HG02588 (cell line): ENCODE measurements at regions not wholly inside any gene's neighbourhood (a gene's known extent, or its start where the extent isn't known, plus 50 kb on each side); places are given as distances from the start of the nearest gene placed in this dataset.
A peak's percentile ranks its signal among the peaks of the same experiment; 100 is the strongest.

Source experiments
- ATAC-seq: cut with Tn5 transposase; IDR thresholded peaks from one replicate; pipeline ENCODE4 v1.9.1; 2021; ENCODE audit warnings: mild to moderate bottlenecking, moderate library complexity; ENCODE audit not compliant: unreplicated experiment

DNA sequence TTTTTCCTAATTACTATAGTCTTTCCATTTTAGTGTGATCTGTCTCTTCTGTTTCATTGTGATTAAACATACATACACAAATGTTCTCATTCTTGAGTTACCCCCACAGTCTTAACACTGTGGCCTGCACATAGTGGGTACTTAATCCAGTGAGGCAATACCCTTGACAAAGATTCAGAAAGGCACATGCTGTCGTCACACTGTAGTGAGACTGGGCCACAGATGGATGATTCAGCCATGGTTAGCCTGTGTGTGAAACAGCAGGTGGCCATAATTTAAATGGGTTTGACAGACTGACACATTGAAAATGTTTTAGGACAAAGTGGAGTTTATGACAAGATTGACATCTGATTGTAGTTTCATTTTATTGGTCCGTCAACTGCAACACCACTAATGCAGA lies 313.1 kb downstream of the C11orf87 start:
- no peak for ATAC-seq

GRCh38 chr11:109739379-109739778 lies 317.4 kb downstream of the C11orf87 start:
- ATAC-seq, result no peak

- no peak for ATAC-seq
These were observed 324.1 kb downstream of the C11orf87 start for GRCh38 chr11:109745996-109746625.

DNA sequence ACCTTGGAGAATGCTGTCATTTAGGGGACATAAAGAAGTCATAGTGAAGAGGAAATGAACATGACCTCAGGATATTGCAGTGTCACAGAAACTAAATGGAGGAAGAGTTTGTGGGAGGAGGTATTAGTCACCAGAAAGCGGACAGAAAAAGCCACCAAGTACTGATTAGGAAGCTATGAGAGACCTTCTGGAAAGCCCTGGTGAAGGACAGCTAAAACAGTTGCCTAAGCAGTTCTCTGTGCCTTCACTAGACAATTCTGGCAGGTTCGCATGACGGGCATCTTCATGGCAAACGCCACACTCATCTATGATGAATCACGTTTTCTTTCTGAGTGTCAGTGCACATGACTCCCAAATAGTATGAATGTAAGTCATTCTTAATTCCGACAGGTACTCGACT lies 325.8 kb downstream of the C11orf87 start:
- ATAC-seq, result no peak

- no peak for ATAC-seq
These were observed 327.5 kb downstream of the C11orf87 start for GRCh38 chr11:109749476-109749875.

GRCh38 chr11:109750964-109751363 lies 329.0 kb downstream of the C11orf87 start:
- no peak for ATAC-seq

DNA sequence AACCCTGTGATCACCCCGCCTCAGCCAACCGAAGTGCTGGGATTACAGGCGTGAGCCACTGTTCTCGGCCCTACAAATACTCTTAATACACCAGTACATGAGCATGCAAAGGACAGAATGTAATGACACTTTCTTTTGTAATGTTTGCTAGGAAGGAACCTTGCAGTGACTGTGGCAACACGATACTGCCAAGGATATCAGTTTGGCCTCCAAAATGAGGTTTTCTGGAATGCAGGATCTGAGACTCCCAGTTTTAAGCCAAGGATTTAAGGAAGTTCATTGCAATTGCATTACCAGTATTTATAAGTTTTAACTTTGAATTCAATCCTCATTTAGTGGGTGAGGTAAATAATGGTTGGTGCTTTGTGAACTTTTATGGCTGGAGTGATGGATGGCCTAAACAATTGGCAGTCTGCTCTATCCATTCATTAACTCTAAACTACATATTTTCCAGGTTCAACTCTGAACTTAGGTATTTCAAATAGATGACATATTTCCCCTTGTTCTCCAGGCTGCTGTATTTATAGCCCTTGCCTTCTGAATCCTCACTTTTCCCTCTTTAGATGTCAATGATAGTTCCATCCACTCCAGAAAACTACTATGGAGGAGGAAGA lies 330.3 kb downstream of the C11orf87 start:
- no peak for ATAC-seq

GRCh38 chr11:109756521-109756920 lies 334.5 kb downstream of the C11orf87 start:
- ATAC-seq, result no peak

GRCh38 chr11:109756951-109757350 lies 335.0 kb downstream of the C11orf87 start:
- ATAC-seq, result no peak

DNA sequence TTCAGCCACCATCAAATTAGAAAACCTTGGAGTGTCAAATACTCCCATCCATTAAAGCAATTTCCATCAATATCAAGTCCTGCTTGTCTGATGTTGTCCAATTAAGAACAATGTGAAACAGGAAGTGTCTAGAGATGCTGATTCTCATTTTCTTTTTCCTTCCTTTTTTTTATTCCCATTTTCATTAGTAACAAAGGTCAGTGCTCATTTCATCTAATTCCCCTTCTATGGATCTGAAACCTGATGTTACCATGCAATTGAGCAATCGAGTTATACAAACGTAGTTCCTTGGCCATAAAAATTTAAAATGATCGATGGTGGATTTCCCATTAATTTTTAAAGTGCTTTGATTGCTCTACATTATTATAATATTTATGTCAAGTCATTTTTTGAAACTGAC lies 330.6 kb upstream of the ZC3H12C start:
- ATAC-seq, result no peak

DNA sequence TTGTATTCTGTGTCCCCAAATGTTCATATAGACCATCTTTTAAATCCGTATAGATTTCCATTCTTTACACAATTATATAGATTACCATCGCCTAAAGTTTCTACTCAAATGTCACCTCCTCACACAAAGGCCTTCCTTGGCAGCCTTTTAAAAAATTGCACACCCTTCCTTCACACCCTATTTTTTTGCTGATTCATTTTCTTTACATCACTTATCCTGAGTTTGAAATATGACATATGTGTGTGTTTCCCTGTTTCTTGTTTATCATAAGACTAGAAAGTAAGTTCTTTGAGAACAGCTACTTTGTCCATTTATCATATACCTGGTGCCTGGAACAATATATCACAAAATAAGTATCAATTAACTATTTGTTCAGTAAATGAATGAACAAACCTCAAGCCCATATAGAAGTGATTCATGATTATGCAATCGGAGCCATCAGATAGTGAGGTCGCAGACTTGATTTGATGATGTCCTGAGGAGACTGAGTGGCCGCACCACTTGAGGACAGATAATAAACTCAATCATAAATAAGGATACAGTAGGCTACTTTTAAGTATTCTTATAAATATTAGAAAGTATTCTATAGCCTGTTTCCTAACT lies 327.4 kb upstream of the ZC3H12C start:
- ATAC-seq, result no peak

DNA sequence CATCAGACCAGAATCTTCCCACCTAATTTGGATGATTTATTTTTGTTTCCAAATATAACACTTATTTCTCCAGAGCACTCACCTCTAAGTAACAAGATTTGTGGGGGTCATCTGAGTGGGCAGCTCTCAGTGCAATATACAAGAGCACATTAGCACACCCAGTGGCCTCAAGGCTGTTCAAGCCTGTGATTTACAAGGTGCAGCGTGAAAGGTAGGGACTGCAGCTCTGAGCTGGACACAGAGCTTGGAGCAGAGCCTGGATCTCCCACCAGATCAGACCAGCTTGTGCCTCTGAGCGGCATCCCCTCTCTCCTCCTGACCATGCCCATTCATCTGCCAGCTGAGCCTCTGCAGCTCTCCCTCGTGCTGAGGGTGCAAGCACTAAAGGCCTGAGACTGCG lies 323.3 kb upstream of the ZC3H12C start:
- ATAC-seq, result no peak

- ATAC-seq, result no peak
These were observed 322.9 kb upstream of the ZC3H12C start for GRCh38 chr11:109770323-109770722.

- ATAC-seq, result no peak
These were observed 320.3 kb upstream of the ZC3H12C start for GRCh38 chr11:109772892-109773291.

DNA sequence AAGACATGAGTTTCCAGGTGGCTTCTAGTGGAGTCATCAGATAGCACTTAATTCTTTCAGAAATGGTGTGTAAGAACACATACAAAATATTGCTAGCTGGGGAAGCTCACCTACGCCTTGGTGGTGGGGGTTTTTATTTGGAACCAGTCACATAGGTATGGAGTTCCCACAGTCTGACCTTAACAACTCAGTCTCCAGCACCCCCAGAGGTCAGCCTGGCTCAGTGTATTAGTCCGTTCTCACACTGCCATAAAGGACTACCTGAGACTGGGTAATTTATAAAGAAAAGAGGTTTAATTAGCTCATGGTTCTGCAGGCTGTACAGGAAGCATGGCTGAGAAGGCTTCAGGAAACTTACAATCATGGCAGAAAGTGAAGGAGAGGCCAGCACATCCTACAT lies 317.5 kb upstream of the ZC3H12C start:
- ATAC-seq, result no peak

DNA sequence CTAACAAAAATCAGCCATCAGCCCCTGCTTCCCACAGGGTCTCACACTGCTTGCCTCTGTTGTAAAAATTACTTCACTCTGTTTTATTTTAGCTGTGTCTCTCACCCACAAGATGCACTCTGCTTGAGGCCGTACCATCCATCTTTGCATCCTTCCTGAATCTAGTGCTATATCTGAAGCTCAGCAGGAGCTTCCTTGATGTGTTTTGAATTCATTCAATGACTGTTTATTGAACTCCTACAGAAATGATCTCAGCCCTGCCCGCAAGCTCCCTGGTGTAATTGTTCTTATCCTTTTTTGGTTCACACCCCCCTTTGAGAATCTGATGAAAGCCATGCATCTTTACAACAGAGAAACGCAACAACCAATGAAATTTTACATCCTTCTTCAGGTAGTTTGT lies 310.2 kb upstream of the ZC3H12C start:
- no peak for ATAC-seq

- ATAC-seq, result peak; percentile 94
These were observed 309.4 kb upstream of the ZC3H12C start for GRCh38 chr11:109783840-109784239.

- no peak for ATAC-seq
These were observed 308.7 kb upstream of the ZC3H12C start for GRCh38 chr11:109784536-109784935.

DNA sequence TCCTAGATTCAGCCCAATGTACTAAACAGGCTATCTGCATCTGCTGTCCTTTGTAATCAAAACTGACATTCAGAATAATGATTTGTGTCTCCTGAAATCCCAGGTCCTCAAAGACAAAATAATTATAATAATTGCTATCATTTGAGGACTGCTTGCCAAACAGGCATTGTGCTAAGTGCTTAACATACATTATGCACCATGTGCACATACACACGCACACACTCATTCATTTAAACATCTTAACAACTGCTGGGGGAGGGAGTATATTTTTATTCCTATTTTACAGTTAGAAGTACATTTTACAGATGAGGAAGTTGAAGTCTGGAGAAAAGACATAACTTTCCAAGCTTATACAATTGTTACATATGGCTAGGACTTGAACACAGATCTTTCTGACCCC lies 308.0 kb upstream of the ZC3H12C start:
- no peak for ATAC-seq

DNA sequence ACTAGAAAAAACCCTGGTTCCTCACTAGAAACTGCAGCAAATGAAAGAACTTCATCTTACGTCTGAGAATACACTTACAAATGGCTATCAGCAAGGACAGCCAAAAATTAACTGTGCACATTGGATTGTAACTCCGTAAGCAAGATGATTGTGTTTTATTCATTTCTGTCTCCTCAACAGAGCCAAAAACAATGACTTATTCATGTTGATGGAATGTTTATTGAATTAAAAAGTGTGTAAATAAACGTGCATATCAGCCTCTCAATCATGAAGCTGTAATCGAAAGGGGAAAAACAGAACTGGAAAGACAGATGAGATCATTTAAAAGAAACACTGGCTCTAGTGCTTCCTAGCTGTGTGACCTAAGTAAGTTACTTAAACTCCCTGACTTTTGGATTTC lies 307.5 kb upstream of the ZC3H12C start:
- no peak for ATAC-seq

- no peak for ATAC-seq
These were observed 304.2 kb upstream of the ZC3H12C start for GRCh38 chr11:109788948-109789490.

DNA sequence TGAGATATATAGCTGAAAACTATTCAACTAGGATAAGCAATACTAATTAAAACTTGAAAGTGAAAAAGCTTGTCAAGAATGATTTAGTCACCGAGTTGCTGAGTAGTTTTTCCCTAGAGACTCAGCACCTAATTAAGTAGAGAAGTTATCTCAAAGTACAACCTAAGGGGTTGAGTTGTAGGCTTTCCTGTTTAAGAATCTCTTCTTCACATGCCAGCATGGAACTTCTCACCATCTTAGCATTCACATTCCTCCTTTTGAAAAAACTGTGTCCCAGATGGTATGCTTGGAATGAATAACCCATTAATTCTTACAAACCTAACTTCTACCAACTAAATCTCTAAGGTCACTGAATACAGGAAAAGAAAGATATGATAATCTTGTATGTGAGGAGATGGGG lies 303.3 kb upstream of the ZC3H12C start:
- no peak for ATAC-seq
